NCI-H82 treated with DMSO at 0.1 percent for 48 hours (cell line): ENCODE measurements at regions not wholly inside any gene's neighbourhood (a gene's known extent, or its start where the extent isn't known, plus 50 kb on each side); places are given as distances from the start of the nearest gene placed in this dataset.
"Not testable (repeated sequence)": the region's sequence is repeated elsewhere in the genome, so short reads cannot be mapped to it uniquely, and the experiment has no call there.

Experiments
- DNase-seq: peaks from one replicate; lab custom pipeline; 2025; ENCODE audit not compliant: unreplicated experiment; lab: John Stamatoyannopoulos, UW

GRCh38 chr2:241981076-241981700, 111.7 kb downstream of the RTP5 start:
- DNase-seq: no peak

GRCh38 chr2:241982706-241983570, 113.4 kb downstream of the RTP5 start:
- DNase-seq: no peak

GRCh38 chr2:241983571-241984270, 114.2 kb downstream of the RTP5 start:
- no peak for DNase-seq

GRCh38 chr2:241984271-241984655, 114.7 kb downstream of the RTP5 start:
- no peak for DNase-seq

- DNase-seq: no peak
Measured at GRCh38 chr2:241984658-241985057, 115.1 kb downstream of the RTP5 start.

GRCh38 chr2:241985161-241985985, 115.8 kb downstream of the RTP5 start:
- not testable (repeated sequence) for DNase-seq

- DNase-seq: no peak
Measured at GRCh38 chr2:241985986-241986329, 116.4 kb downstream of the RTP5 start.

GRCh38 chr2:241986836-241987641, 117.5 kb downstream of the RTP5 start:
- no peak for DNase-seq

- DNase-seq: no peak
Measured at GRCh38 chr2:241987726-241988125, 118.2 kb downstream of the RTP5 start.

- no peak for DNase-seq
Measured at GRCh38 chr2:241988146-241988545, 118.6 kb downstream of the RTP5 start.

GRCh38 chr2:241989074-241989473, 119.5 kb downstream of the RTP5 start:
- DNase-seq: no peak

- DNase-seq: no peak
Measured at GRCh38 chr2:241990466-241990865, 120.9 kb downstream of the RTP5 start.

GRCh38 chr2:241991299-241991698, 121.8 kb downstream of the RTP5 start:
- no peak for DNase-seq

GRCh38 chr2:241992753-241993152, 123.2 kb downstream of the RTP5 start:
- no peak for DNase-seq

- no peak for DNase-seq
Measured at GRCh38 chr2:241993386-241994005, 124.0 kb downstream of the RTP5 start.

- DNase-seq: no peak
Measured at GRCh38 chr2:241994086-241994485, 124.6 kb downstream of the RTP5 start.

GRCh38 chr2:241994556-241995213, 125.2 kb downstream of the RTP5 start:
- no peak for DNase-seq

- DNase-seq: no peak
Measured at GRCh38 chr2:241996100-241996499, 126.6 kb downstream of the RTP5 start.

GRCh38 chr2:241997017-241997416, 127.5 kb downstream of the RTP5 start:
- no peak for DNase-seq
